Type B pancreatic cell (in vitro differentiated cells): ENCODE measurements at regions not wholly inside any gene's neighbourhood (a gene's known extent, or its start where the extent isn't known, plus 50 kb on each side); places are given as distances from the start of the nearest gene placed in this dataset.

Experiments
- DNase-seq: peaks from one replicate; pipeline ENCODE4 v3.0.0; 2021; ENCODE audit warnings: mixed read lengths; ENCODE audit not compliant: unreplicated experiment; ENCODE audit errors: extremely low spot score
- H3K27ac Mint-ChIP-seq: 2 replicates; pipeline ENCODE4 v1.8.0; 2021; ENCODE audit warnings: mild to moderate bottlenecking, mixed read lengths
- H3K27me3 Mint-ChIP-seq: 2 replicates; pipeline ENCODE4 v1.8.0; 2021; ENCODE audit warnings: mixed read lengths
- H3K36me3 Mint-ChIP-seq: 2 replicates; pipeline ENCODE4 v1.8.0; 2021; ENCODE audit warnings: mixed read lengths
- H3K4me1 Mint-ChIP-seq: one replicate; pipeline ENCODE4 v1.8.0; 2021; ENCODE audit warnings: mixed read lengths; ENCODE audit not compliant: unreplicated experiment
- H3K4me3 Mint-ChIP-seq: 2 replicates; pipeline ENCODE4 v1.8.0; 2021; ENCODE audit warnings: mild to moderate bottlenecking, mixed read lengths
- H3K9me3 Mint-ChIP-seq: 2 replicates; pipeline ENCODE4 v1.8.0; 2021; ENCODE audit warnings: mixed read lengths
- CTCF ChIP-seq: fragments of 200-600 bp; sonication (generic); conservative IDR thresholded peaks from 2 replicates; pipeline ENCODE4 v1.5.0; 2021; ENCODE audit warnings: antibody characterized with exemption, mild to moderate bottlenecking

GRCh38 chr15:62307551-62307950, 142.5 kb upstream of the C2CD4B start:
- Mint-ChIP-seq H3K36me3 (no peaks in the 10 kb centered on the region), H3K27me3 (peaks cover 3% of the 10 kb centered on the region), H3K4me1 (peaks cover 10% of the 10 kb centered on the region), H3K9me3 (peaks cover 13% of the 10 kb centered on the region), H3K27ac (no peak overlapping the region), H3K4me3 (no peak overlapping the region)
- TF ChIP-seq CTCF = no peak
- DNase-seq = no peak

GRCh38 chr15:62316413-62317060, 151.5 kb upstream of the C2CD4B start:
- no peaks in the 10 kb centered on the region for H3K36me3 Mint-ChIP-seq
- no peak overlapping the region for H3K4me3 Mint-ChIP-seq
- H3K9me3 Mint-ChIP-seq = peaks cover 7% of the 10 kb centered on the region
- no peak for TF ChIP-seq CTCF
- no peak for DNase-seq
- H3K27ac Mint-ChIP-seq = no peak overlapping the region
- no peaks in the 10 kb centered on the region for H3K4me1 Mint-ChIP-seq
- peaks cover 2% of the 10 kb centered on the region for H3K27me3 Mint-ChIP-seq

GRCh38 chr15:62320259-62320658, 155.2 kb upstream of the C2CD4B start:
- no peaks in the 10 kb centered on the region for H3K9me3 Mint-ChIP-seq
- TF ChIP-seq CTCF = no peak
- H3K27me3 Mint-ChIP-seq = peaks cover 13% of the 10 kb centered on the region
- no peaks in the 10 kb centered on the region for H3K36me3 Mint-ChIP-seq
- H3K4me1 Mint-ChIP-seq = no peaks in the 10 kb centered on the region
- no peak for DNase-seq
- H3K4me3 Mint-ChIP-seq = no peak overlapping the region
- no peak overlapping the region for H3K27ac Mint-ChIP-seq

- H3K36me3 Mint-ChIP-seq = no peaks in the 10 kb centered on the region
- peaks cover 11% of the 10 kb centered on the region for H3K4me1 Mint-ChIP-seq
- no peak overlapping the region for H3K4me3 Mint-ChIP-seq
- no peak for DNase-seq
- H3K27ac Mint-ChIP-seq = no peak overlapping the region
- H3K27me3 Mint-ChIP-seq = peaks cover 13% of the 10 kb centered on the region
- H3K9me3 Mint-ChIP-seq = no peaks in the 10 kb centered on the region
- no peak for TF ChIP-seq CTCF
Measured at GRCh38 chr15:62323353-62323890, 158.3 kb upstream of the C2CD4B start.

- Mint-ChIP-seq H3K27me3 (peaks cover 11% of the 10 kb centered on the region), H3K4me3 (no peak overlapping the region), H3K27ac (no peak overlapping the region), H3K9me3 (no peaks in the 10 kb centered on the region), H3K36me3 (no peaks in the 10 kb centered on the region), H3K4me1 (peaks cover 11% of the 10 kb centered on the region)
- DNase-seq = no peak
- no peak for TF ChIP-seq CTCF
Measured at GRCh38 chr15:62324382-62324781, 159.3 kb upstream of the C2CD4B start.

GRCh38 chr15:62325597-62325996, 160.5 kb upstream of the C2CD4B start:
- no peak for DNase-seq
- Mint-ChIP-seq H3K27ac (no peak overlapping the region), H3K36me3 (no peaks in the 10 kb centered on the region), H3K27me3 (peaks cover 10% of the 10 kb centered on the region), H3K9me3 (no peaks in the 10 kb centered on the region), H3K4me1 (peaks cover 11% of the 10 kb centered on the region), H3K4me3 (no peak overlapping the region)
- no peak for TF ChIP-seq CTCF
